ENCODE measurements at regions not wholly inside any gene's neighbourhood (a gene's known extent, or its start where the extent isn't known, plus 50 kb on each side); places are given as distances from the start of the nearest gene placed in this dataset.

GRCh38 chr10:84659497-84660439, 331.4 kb downstream of the CCSER2 start:
- WGBS, 2 experiments (ENCODE audit: extremely low coverage in 2 of 2, insufficient read length in 1 of 2), result 70% methylated on average over 6 of the region's 12 CpGs; no CpG with 5 or more reads in 1 of the 2 experiments
- Histone ChIP-seq H3K79me1 (ENCODE audit: low read depth in 1 of 2, low read length in 2 of 2) (no peaks in the 10 kb centered on the region), H3K27ac (ENCODE audit: insufficient read depth, low read length) (no peak overlapping the region), H3K18ac (ENCODE audit: low read depth, low read length) (no peak overlapping the region), H3K4me1 (ENCODE audit: control insufficient read depth, insufficient read depth, low read length) (no peaks in the 10 kb centered on the region), H2BK5ac (ENCODE audit: low read depth, low read length, poor library complexity, severe bottlenecking) (no peak overlapping the region), H3K4me3 (ENCODE audit: insufficient read depth, low read depth, low read length) (no peak overlapping the region), H3K4me2 (ENCODE audit: low read depth, low read length) (no peak overlapping the region), H4K8ac (ENCODE audit: low read depth in 2 of 2, low read length in 2 of 2) (no peak overlapping the region), H3K4ac (ENCODE audit: low read depth, low read length) (no peak overlapping the region), H2AK5ac (ENCODE audit: low read depth, low read length) (no peak overlapping the region), H2BK20ac (ENCODE audit: low read depth, low read length) (no peak overlapping the region), H2BK15ac (ENCODE audit: low read depth, low read length) (no peak overlapping the region), H4K20me1 (ENCODE audit: insufficient read depth, low read length) (no peaks in the 10 kb centered on the region), H3K56ac (ENCODE audit: extremely low read depth, insufficient read depth, low read length) (no peak overlapping the region), H3K9me1 (ENCODE audit: insufficient read depth, low read length) (no peaks in the 10 kb centered on the region), H2AFZ (replicated peaks; ENCODE audit: low read length, poor library complexity) (no peak overlapping the region), H3K23ac (ENCODE audit: low read depth, low read length) (no peak overlapping the region), H2AK9ac (replicated peaks; ENCODE audit: low read depth, low read length, poor library complexity) (peak overlapping the region; percentile 32), H4K5ac (ENCODE audit: low read depth, low read length) (no peak overlapping the region), H3K9ac (ENCODE audit: low read depth, low read length) (no peak overlapping the region), H2BK120ac (ENCODE audit: low read depth, low read length) (no peak overlapping the region), H3K14ac (replicated peaks; ENCODE audit: low read depth, low read length) (no peak overlapping the region), H3K36me3 (ENCODE audit: control insufficient read depth, insufficient read depth, low read length) (no peaks in the 10 kb centered on the region), H4K91ac (ENCODE audit: insufficient read depth, low read depth, low read length) (no peak overlapping the region), H3K27me3 (ENCODE audit: control insufficient read depth, insufficient read depth, low read length) (no peaks in the 10 kb centered on the region), H3K9me3 (ENCODE audit: control insufficient read depth, insufficient read depth, low read length) (peaks cover 11% of the 10 kb centered on the region; the same call in 1 of the 2 replicates)
- dilution Hi-C loops (cut with HindIII; ENCODE audit: low sequenced_read_pairs, unreplicated experiment) (no loop called here), in situ Hi-C loops (cut with MboI; ENCODE audit: low sequenced_read_pairs) (no loop called here), intact Hi-C loops (cut with micrococcal nuclease) (no loop called here)
- BruUV-seq (replicated peaks), result no TSS peak
- TF ChIP-seq FOS (IDR thresholded peaks at IDR 0.05; ENCODE audit: low read depth, low read length) (no peak), SMC3 (IDR thresholded peaks at IDR 0.05; ENCODE audit: low read depth, low read length) (no peak), BHLHE40 (IDR thresholded peaks at IDR 0.05; ENCODE audit: low read depth, low read length) (no peak), CHD1 (IDR thresholded peaks at IDR 0.05; ENCODE audit: low read depth, low read length) (no peak), MXI1 (IDR thresholded peaks at IDR 0.05; ENCODE audit: borderline replicate concordance, low read depth, low read length) (no peak), RFX5 (IDR thresholded peaks at IDR 0.05; ENCODE audit: low read depth, low read length) (no peak), CTCF (conservative IDR thresholded peaks at IDR 0.05; ENCODE audit: low read depth, low read length) (no peak), MAZ (IDR thresholded peaks at IDR 0.05; ENCODE audit: borderline replicate concordance, low read depth, low read length) (no peak), RCOR1 (IDR thresholded peaks at IDR 0.05; ENCODE audit: insufficient replicate concordance, low read length) (no peak)
- no peak for DNase-seq
- ATAC-seq (ENCODE audit: low read depth), result no peak
- ChIA-PET POLR2A (ENCODE audit: unreplicated experiment) (no interaction called here), CTCF (no interaction called here)
